ENCODE measurements at regions not wholly inside any gene's neighbourhood (a gene's known extent, or its start where the extent isn't known, plus 50 kb on each side); places are given as distances from the start of the nearest gene placed in this dataset.

DNA sequence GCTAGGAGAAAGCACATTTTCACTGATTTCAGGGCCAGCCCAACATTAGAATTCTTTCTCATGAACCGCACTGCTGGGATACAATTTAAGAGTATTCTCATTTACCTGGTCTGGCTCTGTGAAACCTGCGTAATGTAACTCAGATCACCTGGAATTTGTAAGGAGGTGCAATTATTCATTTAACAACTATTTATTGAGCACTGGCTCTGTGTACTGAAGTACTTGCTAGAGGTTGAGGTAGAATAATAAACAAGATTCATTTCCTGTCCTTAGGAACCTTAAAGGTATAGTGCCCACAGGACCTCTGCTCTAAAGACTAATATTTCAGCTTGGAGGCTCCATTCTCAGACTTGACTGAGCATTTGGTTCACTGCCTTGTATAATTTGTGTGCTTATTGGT, 242.2 kb upstream of the ZPLD1 start:
- H3K4me3 ChIP-seq (ENCODE audit: low read depth, low read length), result no peak overlapping the region
- TF ChIP-seq, protein P1, sequence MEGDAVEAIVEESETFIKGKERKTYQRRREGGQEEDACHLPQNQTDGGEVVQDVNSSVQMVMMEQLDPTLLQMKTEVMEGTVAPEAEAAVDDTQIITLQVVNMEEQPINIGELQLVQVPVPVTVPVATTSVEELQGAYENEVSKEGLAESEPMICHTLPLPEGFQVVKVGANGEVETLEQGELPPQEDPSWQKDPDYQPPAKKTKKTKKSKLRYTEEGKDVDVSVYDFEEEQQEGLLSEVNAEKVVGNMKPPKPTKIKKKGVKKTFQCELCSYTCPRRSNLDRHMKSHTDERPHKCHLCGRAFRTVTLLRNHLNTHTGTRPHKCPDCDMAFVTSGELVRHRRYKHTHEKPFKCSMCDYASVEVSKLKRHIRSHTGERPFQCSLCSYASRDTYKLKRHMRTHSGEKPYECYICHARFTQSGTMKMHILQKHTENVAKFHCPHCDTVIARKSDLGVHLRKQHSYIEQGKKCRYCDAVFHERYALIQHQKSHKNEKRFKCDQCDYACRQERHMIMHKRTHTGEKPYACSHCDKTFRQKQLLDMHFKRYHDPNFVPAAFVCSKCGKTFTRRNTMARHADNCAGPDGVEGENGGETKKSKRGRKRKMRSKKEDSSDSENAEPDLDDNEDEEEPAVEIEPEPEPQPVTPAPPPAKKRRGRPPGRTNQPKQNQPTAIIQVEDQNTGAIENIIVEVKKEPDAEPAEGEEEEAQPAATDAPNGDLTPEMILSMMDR (IDR thresholded peaks at IDR 0.05; ENCODE audit: control insufficient read depth, extremely low read depth, insufficient read depth), result no peak
- no peak for DNase-seq (ENCODE audit: low read depth)

DNA sequence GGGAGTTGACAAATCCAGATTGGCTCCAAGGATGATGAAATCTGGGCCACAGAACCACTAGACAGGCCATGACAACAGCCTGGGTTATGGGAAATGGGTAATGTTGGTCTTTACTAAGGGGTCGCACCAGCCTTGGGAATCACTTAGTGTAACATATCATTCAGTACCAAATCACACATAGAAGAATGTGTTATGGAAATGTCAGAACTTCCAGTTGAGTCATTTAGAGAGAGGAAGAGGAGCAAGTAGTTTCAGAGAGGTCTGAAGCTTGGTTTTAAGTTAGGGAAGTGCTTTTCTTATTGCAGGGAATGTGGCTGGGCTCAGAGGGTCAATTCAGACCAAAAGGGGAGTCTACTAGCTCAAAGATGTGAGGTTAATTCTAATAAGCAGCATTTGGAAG, 241.6 kb upstream of the ZPLD1 start:
- TF ChIP-seq, protein P1 (IDR thresholded peaks at IDR 0.05; ENCODE audit: control insufficient read depth, extremely low read depth, insufficient read depth), result no peak
- H3K4me3 ChIP-seq (ENCODE audit: low read depth, low read length), result no peak overlapping the region
- DNase-seq (ENCODE audit: low read depth), result no peak

DNA sequence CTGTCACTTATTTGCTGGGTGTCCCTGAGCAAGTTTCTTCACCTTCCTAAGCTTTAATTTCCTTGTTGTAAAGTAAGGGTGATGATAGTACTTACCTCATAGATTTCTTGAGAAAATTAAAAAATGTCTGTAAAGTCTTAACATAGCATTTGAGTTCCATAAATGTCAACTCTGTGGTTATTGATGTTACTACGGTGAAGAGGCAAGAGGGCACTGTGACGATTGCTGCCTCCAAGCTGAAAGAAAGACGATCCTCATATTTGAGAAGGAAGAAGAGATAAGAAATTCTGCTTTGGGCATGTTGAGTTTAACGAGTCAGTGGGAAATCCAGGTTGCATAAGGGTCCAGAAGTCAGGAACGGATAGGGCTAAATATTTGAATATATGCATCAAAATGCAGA, 240.8 kb upstream of the ZPLD1 start:
- H3K4me3 ChIP-seq (ENCODE audit: low read depth, low read length), result no peak overlapping the region
- TF ChIP-seq, protein P1 (IDR thresholded peaks at IDR 0.05; ENCODE audit: control insufficient read depth, extremely low read depth, insufficient read depth), result no peak
- no peak for DNase-seq (ENCODE audit: low read depth)

DNA sequence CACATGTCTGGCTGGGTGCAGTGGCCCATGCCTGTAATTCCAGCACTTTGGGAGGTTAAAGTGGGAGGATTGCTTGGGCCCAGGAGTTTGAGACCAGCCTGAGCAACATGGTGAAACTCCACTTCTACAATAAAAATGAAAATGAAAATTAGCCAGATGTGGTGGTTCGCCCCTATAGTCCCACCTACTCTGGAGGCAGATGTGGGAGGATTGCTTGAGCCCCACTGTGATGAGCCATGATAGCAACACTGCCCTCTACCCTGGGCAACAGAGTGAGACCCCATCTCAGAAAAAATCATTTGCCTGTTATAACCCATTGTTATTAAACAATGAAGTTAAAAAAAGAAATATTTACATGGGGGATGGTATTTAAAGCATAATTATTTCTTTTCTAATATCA, 240.1 kb upstream of the ZPLD1 start:
- DNase-seq (ENCODE audit: low read depth), result no peak
- H3K4me3 ChIP-seq (ENCODE audit: low read depth, low read length), result no peak overlapping the region

DNA sequence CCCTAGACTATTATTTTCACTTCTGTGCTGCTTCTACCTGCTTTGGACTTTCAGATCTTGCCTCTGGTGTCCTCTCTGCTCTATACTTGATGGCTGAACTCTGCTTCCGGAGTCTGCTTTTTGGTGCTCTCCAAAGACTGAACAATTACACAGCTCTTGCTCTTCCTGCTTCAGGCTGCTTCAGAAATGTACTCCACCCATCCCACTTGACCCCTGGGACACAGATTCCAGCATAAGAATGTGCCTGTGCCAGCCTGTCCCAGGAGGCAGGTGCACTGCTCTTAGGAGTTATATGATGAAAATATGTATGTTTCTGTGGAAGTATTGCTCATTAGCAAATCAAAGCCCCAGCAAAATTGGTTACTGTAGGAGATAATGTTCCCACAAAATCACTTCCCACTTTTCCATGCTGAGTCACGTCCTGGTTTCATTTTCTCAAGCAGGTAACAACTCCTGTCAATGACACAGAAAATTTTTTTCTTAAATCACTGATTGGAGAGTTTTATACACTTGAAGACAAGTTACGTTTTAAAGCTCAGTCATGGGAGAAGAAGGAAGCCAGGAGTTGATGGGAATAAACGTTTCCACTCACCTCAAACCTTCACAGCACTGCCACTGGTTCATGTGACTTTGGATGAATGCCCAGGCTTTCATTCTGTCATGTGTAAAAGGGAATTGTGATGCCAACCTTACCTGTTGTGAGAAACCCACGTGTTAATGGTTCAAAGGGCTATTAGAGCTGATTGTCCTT, 239.4 kb upstream of the ZPLD1 start:
- H3K4me3 ChIP-seq (ENCODE audit: low read depth, low read length), result no peak overlapping the region
- TF ChIP-seq, protein P1 (IDR thresholded peaks at IDR 0.05; ENCODE audit: control insufficient read depth, extremely low read depth, insufficient read depth), result no peak
- no peak for DNase-seq (ENCODE audit: low read depth)

More for the DNA sequence above, 240.1 kb upstream of the ZPLD1 start:
- TF ChIP-seq, protein P1 (IDR thresholded peaks at IDR 0.05; ENCODE audit: control insufficient read depth, extremely low read depth, insufficient read depth), result no peak

DNA sequence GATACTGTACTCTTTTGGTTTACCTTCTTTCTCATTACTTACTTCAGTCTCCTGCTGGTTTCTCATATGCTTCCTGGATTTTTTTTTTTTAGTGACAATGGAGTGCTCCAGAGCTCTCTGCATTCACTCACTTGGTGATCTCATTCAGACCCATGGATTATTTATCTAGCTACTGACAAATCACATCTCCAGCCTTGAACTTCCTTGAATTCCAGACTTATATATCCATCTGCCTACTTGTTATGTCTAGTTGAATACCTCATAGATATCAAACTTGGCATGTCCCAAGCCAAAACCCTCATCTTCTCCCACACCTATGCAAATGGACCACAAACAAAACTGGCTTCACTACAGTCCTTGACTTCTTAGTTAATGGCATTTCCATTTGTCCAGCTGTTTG, 234.7 kb upstream of the ZPLD1 start:
- H3K4me3 ChIP-seq (ENCODE audit: low read depth, low read length), result no peak overlapping the region
- TF ChIP-seq, protein P1 (IDR thresholded peaks at IDR 0.05; ENCODE audit: control insufficient read depth, extremely low read depth, insufficient read depth), result no peak
- no peak for DNase-seq (ENCODE audit: low read depth)

DNA sequence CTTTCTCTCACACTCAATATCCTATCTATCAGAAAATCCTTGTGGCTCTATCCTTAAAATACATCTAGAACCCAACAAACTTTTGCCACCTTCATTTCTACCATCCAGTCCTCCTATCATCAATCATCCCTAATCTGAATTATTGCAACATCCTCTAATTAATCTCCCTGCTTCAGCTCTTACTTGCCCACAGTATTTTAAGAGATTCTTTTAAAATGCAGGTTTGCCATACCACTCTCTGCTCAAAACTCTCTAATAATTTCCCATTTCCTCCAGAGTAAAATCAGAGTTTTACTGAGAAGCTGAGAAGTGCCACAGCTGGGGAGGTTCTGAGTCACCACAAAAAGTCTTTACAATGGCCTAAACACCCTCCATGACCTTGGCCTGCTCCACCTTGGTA, 234.3 kb upstream of the ZPLD1 start:
- no peak overlapping the region for H3K4me3 ChIP-seq (ENCODE audit: low read depth, low read length)
- TF ChIP-seq, protein P1 (IDR thresholded peaks at IDR 0.05; ENCODE audit: control insufficient read depth, extremely low read depth, insufficient read depth), result no peak
- no peak for DNase-seq (ENCODE audit: low read depth)
